IPS-18a (cell line): ENCODE measurements at regions not wholly inside any gene's neighbourhood (a gene's known extent, or its start where the extent isn't known, plus 50 kb on each side); places are given as distances from the start of the nearest gene placed in this dataset.
"Not testable (repeated sequence)": the region's sequence is repeated elsewhere in the genome, so short reads cannot be mapped to it uniquely, and the experiment has no call there.

Source experiments
- H3K27ac ChIP-seq: one replicate; pipeline ENCODE4 v1.5.1; 2013; ENCODE audit warnings: low read length
- H3K27me3 ChIP-seq: one replicate; pipeline ENCODE4 v1.6.1; 2013; ENCODE audit warnings: mild to moderate bottlenecking, low read length; ENCODE audit not compliant: control insufficient read depth, insufficient read depth
- H3K36me3 ChIP-seq: one replicate; pipeline ENCODE4 v1.6.1; 2013; ENCODE audit warnings: low read depth, low read length; ENCODE audit not compliant: control insufficient read depth
- H3K4me1 ChIP-seq: one replicate; pipeline ENCODE4 v1.6.1; 2013; ENCODE audit warnings: low read depth, low read length; ENCODE audit not compliant: control insufficient read depth
- H3K4me3 ChIP-seq: one replicate; pipeline ENCODE4 v1.5.1; 2013; ENCODE audit warnings: low read length
- H3K9ac ChIP-seq: one replicate; pipeline ENCODE4 v1.6.1; 2013; ENCODE audit warnings: mild to moderate bottlenecking, low read length, moderate library complexity
- H3K9me3 ChIP-seq: one replicate; pipeline ENCODE4 v1.6.1; 2013; ENCODE audit warnings: low read depth, low read length; ENCODE audit not compliant: control insufficient read depth

- Histone ChIP-seq H3K4me1 (no peaks in the 10 kb centered on the region), H3K27ac (no peak overlapping the region), H3K36me3 (no peaks in the 10 kb centered on the region), H3K27me3 (no peaks in the 10 kb centered on the region), H3K9ac (no peak overlapping the region), H3K9me3 (peaks cover 8% of the 10 kb centered on the region), H3K4me3 (no peak overlapping the region)
These were observed 131.9 kb upstream of the DDHD1 start for GRCh38 chr14:53285064-53285463.

- Histone ChIP-seq H3K9me3 (peaks cover 6% of the 10 kb centered on the region), H3K27ac (no peak overlapping the region), H3K27me3 (no peaks in the 10 kb centered on the region), H3K4me1 (no peaks in the 10 kb centered on the region), H3K4me3 (no peak overlapping the region), H3K36me3 (no peaks in the 10 kb centered on the region), H3K9ac (no peak overlapping the region)
These were observed 125.7 kb upstream of the DDHD1 start for GRCh38 chr14:53278602-53279506.

GRCh38 chr14:53273671-53274072 is 120.5 kb upstream of the DDHD1 start:
- Histone ChIP-seq H3K4me1 (no peaks in the 10 kb centered on the region), H3K4me3 (no peak overlapping the region), H3K36me3 (no peaks in the 10 kb centered on the region), H3K9ac (no peak overlapping the region), H3K27me3 (no peaks in the 10 kb centered on the region), H3K27ac (no peak overlapping the region), H3K9me3 (no peaks in the 10 kb centered on the region)

GRCh38 chr14:53265025-53265424 is 111.9 kb upstream of the DDHD1 start:
- Histone ChIP-seq H3K9me3 (no peaks in the 10 kb centered on the region), H3K4me1 (no peaks in the 10 kb centered on the region)

GRCh38 chr14:53260928-53261327 is 107.8 kb upstream of the DDHD1 start:
- Histone ChIP-seq H3K4me1 (no peaks in the 10 kb centered on the region), H3K9me3 (no peaks in the 10 kb centered on the region), H3K36me3 (no peaks in the 10 kb centered on the region)

More at GRCh38 chr14:53265025-53265424, 111.9 kb upstream of the DDHD1 start:
- Histone ChIP-seq H3K36me3 (no peaks in the 10 kb centered on the region), H3K4me3 (no peak overlapping the region), H3K9ac (no peak overlapping the region), H3K27me3 (no peaks in the 10 kb centered on the region), H3K27ac (no peak overlapping the region)

GRCh38 chr14:53260286-53260685 is 107.2 kb upstream of the DDHD1 start:
- no peak overlapping the region for H3K4me3 ChIP-seq

More at GRCh38 chr14:53260928-53261327, 107.8 kb upstream of the DDHD1 start:
- Histone ChIP-seq H3K27ac (no peak overlapping the region), H3K9ac (no peak overlapping the region), H3K27me3 (no peaks in the 10 kb centered on the region), H3K4me3 (no peak overlapping the region)

GRCh38 chr14:53252141-53252540 is 99.0 kb upstream of the DDHD1 start:
- H3K9me3 ChIP-seq, result peaks cover 9% of the 10 kb centered on the region
- no peak overlapping the region for H3K9ac ChIP-seq
- H3K36me3 ChIP-seq, result no peaks in the 10 kb centered on the region
- H3K27ac ChIP-seq, result no peak overlapping the region
- no peak overlapping the region for H3K4me3 ChIP-seq
- H3K4me1 ChIP-seq, result no peaks in the 10 kb centered on the region
- no peaks in the 10 kb centered on the region for H3K27me3 ChIP-seq

More at GRCh38 chr14:53260286-53260685, 107.2 kb upstream of the DDHD1 start:
- Histone ChIP-seq H3K4me1 (no peaks in the 10 kb centered on the region), H3K9ac (no peak overlapping the region), H3K9me3 (peaks cover 5% of the 10 kb centered on the region), H3K36me3 (no peaks in the 10 kb centered on the region), H3K27ac (no peak overlapping the region), H3K27me3 (no peaks in the 10 kb centered on the region)

- no peak overlapping the region for H3K4me3 ChIP-seq
- no peak overlapping the region for H3K27ac ChIP-seq
- H3K4me1 ChIP-seq, result no peaks in the 10 kb centered on the region
- no peaks in the 10 kb centered on the region for H3K9me3 ChIP-seq
- no peak overlapping the region for H3K9ac ChIP-seq
- no peaks in the 10 kb centered on the region for H3K36me3 ChIP-seq
- H3K27me3 ChIP-seq, result no peaks in the 10 kb centered on the region
These were observed 95.9 kb upstream of the DDHD1 start for GRCh38 chr14:53249059-53249458.

GRCh38 chr14:53247596-53248370 is 94.7 kb upstream of the DDHD1 start:
- Histone ChIP-seq H3K27me3 (no peaks in the 10 kb centered on the region), H3K9ac (no peak overlapping the region), H3K4me3 (no peak overlapping the region), H3K36me3 (no peaks in the 10 kb centered on the region), H3K27ac (no peak overlapping the region), H3K4me1 (no peaks in the 10 kb centered on the region), H3K9me3 (no peaks in the 10 kb centered on the region)

GRCh38 chr14:53242898-53243297 is 89.8 kb upstream of the DDHD1 start:
- H3K9ac ChIP-seq, H3K4me3 ChIP-seq, H3K27me3 ChIP-seq, H3K4me1 ChIP-seq, H3K36me3 ChIP-seq, H3K27ac ChIP-seq, H3K9me3 ChIP-seq: not testable (repeated sequence)

GRCh38 chr14:53237488-53237887 is 84.4 kb upstream of the DDHD1 start:
- no peaks in the 10 kb centered on the region for H3K36me3 ChIP-seq
- H3K9me3 ChIP-seq, result no peaks in the 10 kb centered on the region
- H3K9ac ChIP-seq, result no peak overlapping the region
- no peaks in the 10 kb centered on the region for H3K27me3 ChIP-seq
- H3K4me3 ChIP-seq, result no peak overlapping the region
- peaks cover 4% of the 10 kb centered on the region for H3K4me1 ChIP-seq
- H3K27ac ChIP-seq, result no peak overlapping the region
